B cell (primary cell): ENCODE measurements at regions not wholly inside any gene's neighbourhood (a gene's known extent, or its start where the extent isn't known, plus 50 kb on each side); places are given as distances from the start of the nearest gene placed in this dataset.

Source experiments
- EZH2 ChIP-seq: IDR thresholded peaks from 2 replicates; pipeline ENCODE4 v1.6.1; 2012; ENCODE audit warnings: borderline replicate concordance, low read depth, mild to moderate bottlenecking, moderate library complexity, low read length; ENCODE audit not compliant: insufficient read depth, poor library complexity, severe bottlenecking
- TF ChIP-seq, protein P1 (sequence below): fragments of 200-600 bp; IDR thresholded peaks from one replicate; pipeline ENCODE4 v1.8.0; 2022; ENCODE audit warnings: antibody characterized with exemption, mild to moderate bottlenecking

- TF ChIP-seq, protein P1, sequence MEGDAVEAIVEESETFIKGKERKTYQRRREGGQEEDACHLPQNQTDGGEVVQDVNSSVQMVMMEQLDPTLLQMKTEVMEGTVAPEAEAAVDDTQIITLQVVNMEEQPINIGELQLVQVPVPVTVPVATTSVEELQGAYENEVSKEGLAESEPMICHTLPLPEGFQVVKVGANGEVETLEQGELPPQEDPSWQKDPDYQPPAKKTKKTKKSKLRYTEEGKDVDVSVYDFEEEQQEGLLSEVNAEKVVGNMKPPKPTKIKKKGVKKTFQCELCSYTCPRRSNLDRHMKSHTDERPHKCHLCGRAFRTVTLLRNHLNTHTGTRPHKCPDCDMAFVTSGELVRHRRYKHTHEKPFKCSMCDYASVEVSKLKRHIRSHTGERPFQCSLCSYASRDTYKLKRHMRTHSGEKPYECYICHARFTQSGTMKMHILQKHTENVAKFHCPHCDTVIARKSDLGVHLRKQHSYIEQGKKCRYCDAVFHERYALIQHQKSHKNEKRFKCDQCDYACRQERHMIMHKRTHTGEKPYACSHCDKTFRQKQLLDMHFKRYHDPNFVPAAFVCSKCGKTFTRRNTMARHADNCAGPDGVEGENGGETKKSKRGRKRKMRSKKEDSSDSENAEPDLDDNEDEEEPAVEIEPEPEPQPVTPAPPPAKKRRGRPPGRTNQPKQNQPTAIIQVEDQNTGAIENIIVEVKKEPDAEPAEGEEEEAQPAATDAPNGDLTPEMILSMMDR: peak; percentile 78
- no peak for TF ChIP-seq EZH2
Observed at GRCh38 chr21:14773777-14774345, 227.7 kb upstream of the SAMSN1 start.
